PC-3 (cell line): ENCODE measurements at regions not wholly inside any gene's neighbourhood (a gene's known extent, or its start where the extent isn't known, plus 50 kb on each side); places are given as distances from the start of the nearest gene placed in this dataset.
A peak's percentile ranks its signal among the peaks of the same experiment; 100 is the strongest.

Source experiments
- ATAC-seq: fragments of 200-7000 bp; cut with Tn5 transposase; 2 replicates; pipeline ENCODE4 v1.9.1; 2020; ENCODE audit warnings: mild to moderate bottlenecking, moderate library complexity
- BruUV-seq: library from RNA; stranded (reverse); fragments of 400-500 nt; replicated peaks from 2 replicates; lab custom pipeline; 2021; lab: Mats Ljungman, UMichigan
- CTCF ChIA-PET: fragments of 300-600 bp; sonication (Branson Sonifier 250); formaldehyde crosslinking; loops from one replicate; lab custom pipeline; 2022; ENCODE audit warnings: antibody characterized with exemption; lab: Charles Lee
- POLR2A ChIA-PET: fragments of 300-600 bp; sonication (Branson Sonifier 250); formaldehyde crosslinking; loops from one replicate; lab custom pipeline; 2022; ENCODE audit warnings: antibody characterized with exemption; ENCODE audit not compliant: unreplicated experiment; lab: Charles Lee
- DNase-seq: peaks from one replicate; pipeline ENCODE4 v3.0.0-alpha.2; 2015
- H2AFZ ChIP-seq: fragments of 300-600 bp; sonication (generic); 2 replicates; pipeline ENCODE4 v1.6.0; 2016; ENCODE audit warnings: antibody characterized with exemption, low read length
- H3F3A ChIP-seq: fragments of 300-600 bp; sonication (generic); one replicate; pipeline ENCODE4 v1.6.0; 2017; ENCODE audit warnings: antibody characterized with exemption, low read length, control low read depth, mild to moderate bottlenecking; ENCODE audit not compliant: unreplicated experiment
- H3K27ac ChIP-seq: fragments of 300-600 bp; sonication (generic); 2 replicates; pipeline ENCODE4 v1.5.1; 2016; ENCODE audit warnings: mild to moderate bottlenecking, low read length
- H3K27me3 ChIP-seq: fragments of 300-600 bp; sonication (generic); 2 replicates; pipeline ENCODE4 v1.6.1; 2016; ENCODE audit warnings: low read length, mixed read lengths
- H3K36me3 ChIP-seq: fragments of 300-600 bp; sonication (generic); 2 replicates; pipeline ENCODE4 v1.6.1; 2016; ENCODE audit warnings: low read depth, mixed run types, low read length, mixed read lengths
- H3K4me1 ChIP-seq: fragments of 300-600 bp; sonication (generic); 2 replicates; pipeline ENCODE4 v1.5.1; 2016; ENCODE audit warnings: low read length; ENCODE audit not compliant: insufficient read depth
- H3K4me2 ChIP-seq: fragments of 300-600 bp; sonication (generic); 2 replicates; pipeline ENCODE4 v1.6.0; 2016; ENCODE audit warnings: low read length
- H3K4me3 ChIP-seq: fragments of 300-600 bp; sonication (generic); 2 replicates; pipeline ENCODE4 v1.5.1; 2016; ENCODE audit warnings: mild to moderate bottlenecking, low read length, mixed read lengths
- H3K79me2 ChIP-seq: fragments of 300-600 bp; sonication (generic); 2 replicates; pipeline ENCODE4 v1.6.1; 2017; ENCODE audit warnings: low read length, mixed read lengths
- H3K9ac ChIP-seq: fragments of 300-600 bp; sonication (generic); 2 replicates; pipeline ENCODE4 v1.6.0; 2016; ENCODE audit warnings: mild to moderate bottlenecking, low read length
- H3K9me2 ChIP-seq: fragments of 300-600 bp; sonication (generic); replicated peaks from 2 replicates; pipeline ENCODE4 v1.6.1; 2016; ENCODE audit warnings: mixed run types, low read length, mixed read lengths
- H3K9me3 ChIP-seq: fragments of 300-600 bp; sonication (generic); 2 replicates; pipeline ENCODE4 v1.6.1; 2016; ENCODE audit warnings: low read length, mixed read lengths
- H4K20me1 ChIP-seq: fragments of 300-600 bp; sonication (generic); 2 replicates; pipeline ENCODE4 v1.6.1; 2016; ENCODE audit warnings: low read length, mixed read lengths
- EZH2 ChIP-seq: fragments of 300-600 bp; sonication (generic); IDR thresholded peaks from one replicate; pipeline ENCODE4 v1.6.1; 2017; ENCODE audit warnings: antibody characterized with exemption, mild to moderate bottlenecking, low read length; ENCODE audit not compliant: unreplicated experiment
- EZH2phosphoT487 ChIP-seq: fragments of 300-600 bp; sonication (generic); IDR thresholded peaks from 2 replicates; pipeline ENCODE4 v1.6.1; 2018; ENCODE audit warnings: mild to moderate bottlenecking, antibody characterized with exemption, low read length, borderline replicate concordance
- intact Hi-C: fragments of 100-400 bp; cut with micrococcal nuclease; formaldehyde crosslinking; loops from 2 replicates; pipeline ENCODE4 v1.9.0; 2023
- TF ChIP-seq, protein P1 (sequence below): fragments of 300-600 bp; sonication (generic); conservative IDR thresholded peaks from 2 replicates; pipeline ENCODE4 v1.5.1; 2017; ENCODE audit warnings: antibody characterized with exemption, low read depth, mild to moderate bottlenecking, low read length

DNA sequence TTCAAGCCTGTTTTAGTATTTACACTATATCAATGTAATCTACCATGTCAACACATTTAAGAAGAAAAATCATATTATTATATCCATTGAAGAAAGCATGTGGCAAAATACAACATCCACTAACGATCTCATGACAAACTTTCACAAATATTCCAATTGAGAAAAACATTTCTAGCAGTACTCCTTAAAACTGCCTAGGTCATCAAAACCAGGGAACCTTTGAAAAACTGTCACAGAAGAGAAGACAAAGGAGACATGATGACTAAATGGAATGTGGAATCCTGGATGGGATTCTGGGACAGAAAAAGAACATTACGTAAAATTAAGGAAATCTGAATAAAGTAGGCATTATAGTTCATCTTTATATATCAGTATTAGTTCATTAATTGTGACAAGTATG lies 1091.3 kb upstream of the CDH6 start:
- peaks cover 6% of the 10 kb centered on the region for H3F3A ChIP-seq
- intact Hi-C loops: loop anchor here (5.0 to 10.0 kb wide), 2 partner anchors 220 to 253 kb away; no protein-coding TSS in a partner anchor
- peak overlapping the region; percentile 72 for H3K9ac ChIP-seq
- no peak overlapping the region for H2AFZ ChIP-seq
- no peak for TF ChIP-seq EZH2phosphoT487
- TF ChIP-seq EZH2: no peak
- TF ChIP-seq, protein P1, sequence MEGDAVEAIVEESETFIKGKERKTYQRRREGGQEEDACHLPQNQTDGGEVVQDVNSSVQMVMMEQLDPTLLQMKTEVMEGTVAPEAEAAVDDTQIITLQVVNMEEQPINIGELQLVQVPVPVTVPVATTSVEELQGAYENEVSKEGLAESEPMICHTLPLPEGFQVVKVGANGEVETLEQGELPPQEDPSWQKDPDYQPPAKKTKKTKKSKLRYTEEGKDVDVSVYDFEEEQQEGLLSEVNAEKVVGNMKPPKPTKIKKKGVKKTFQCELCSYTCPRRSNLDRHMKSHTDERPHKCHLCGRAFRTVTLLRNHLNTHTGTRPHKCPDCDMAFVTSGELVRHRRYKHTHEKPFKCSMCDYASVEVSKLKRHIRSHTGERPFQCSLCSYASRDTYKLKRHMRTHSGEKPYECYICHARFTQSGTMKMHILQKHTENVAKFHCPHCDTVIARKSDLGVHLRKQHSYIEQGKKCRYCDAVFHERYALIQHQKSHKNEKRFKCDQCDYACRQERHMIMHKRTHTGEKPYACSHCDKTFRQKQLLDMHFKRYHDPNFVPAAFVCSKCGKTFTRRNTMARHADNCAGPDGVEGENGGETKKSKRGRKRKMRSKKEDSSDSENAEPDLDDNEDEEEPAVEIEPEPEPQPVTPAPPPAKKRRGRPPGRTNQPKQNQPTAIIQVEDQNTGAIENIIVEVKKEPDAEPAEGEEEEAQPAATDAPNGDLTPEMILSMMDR: no peak
- no TSS peak for BruUV-seq
- H3K4me1 ChIP-seq: peaks cover 67% of the 10 kb centered on the region
- no peak overlapping the region for H3K4me3 ChIP-seq
- peak overlapping the region; percentile 93 for H3K27ac ChIP-seq
- H3K4me2 ChIP-seq: peak overlapping the region; percentile 68; the same call in 1 of the 2 replicates
- ChIA-PET CTCF (interaction anchor here (0.6 kb wide), 1 partner anchor 321 kb away, joined by 3 read pairs; no protein-coding TSS in a partner anchor), POLR2A (no interaction called here)
- no peaks in the 10 kb centered on the region for H3K9me3 ChIP-seq
- H3K79me2 ChIP-seq: no peaks in the 10 kb centered on the region
- no peaks in the 10 kb centered on the region for H3K9me2 ChIP-seq
- no peaks in the 10 kb centered on the region for H3K27me3 ChIP-seq
- no peaks in the 10 kb centered on the region; the same call in 1 of the 2 replicates for H3K36me3 ChIP-seq
- no peaks in the 10 kb centered on the region for H4K20me1 ChIP-seq
- DNase-seq (no peak), ATAC-seq (no peak)

DNA sequence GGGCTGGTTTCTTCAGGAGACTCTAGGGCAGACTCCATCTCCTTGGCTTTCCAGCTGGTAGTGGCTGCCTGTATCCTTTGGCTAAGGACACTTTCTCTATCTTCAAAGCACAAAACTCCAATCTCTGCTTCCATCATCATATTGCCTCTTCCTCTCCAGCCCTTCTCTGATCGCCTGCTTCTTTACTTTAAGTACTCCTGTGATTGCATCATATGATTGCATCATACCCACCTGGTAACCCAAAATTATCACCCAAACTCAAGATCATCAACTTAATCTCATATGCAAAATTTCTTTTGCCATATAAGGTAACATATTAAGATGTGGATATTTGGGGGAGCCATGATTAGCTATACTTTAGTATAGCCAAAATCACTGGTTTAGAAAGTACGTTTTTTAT lies 1092.6 kb upstream of the CDH6 start:
- Histone ChIP-seq H3K9me3 (no peaks in the 10 kb centered on the region), H3K27ac (peak overlapping the region; percentile 96), H3K9me2 (no peaks in the 10 kb centered on the region), H3K4me2 (0 out of 2 replicates have a peak overlapping the region, but pooled peaks have one; percentile 64), H3K4me1 (peaks cover 67% of the 10 kb centered on the region), H3K27me3 (no peaks in the 10 kb centered on the region), H3F3A (peaks cover 6% of the 10 kb centered on the region), H3K79me2 (no peaks in the 10 kb centered on the region), H3K36me3 (no peaks in the 10 kb centered on the region; the same call in 1 of the 2 replicates), H4K20me1 (no peaks in the 10 kb centered on the region), H2AFZ (peak overlapping the region; percentile 61), H3K9ac (peak overlapping the region; percentile 80), H3K4me3 (no peak overlapping the region)
- no TSS peak for BruUV-seq
- ChIA-PET CTCF (no interaction called here), POLR2A (no interaction called here)
- no peak for ATAC-seq
- DNase-seq: no peak
- intact Hi-C loops: loop anchor here (5.0 to 10.0 kb wide), 2 partner anchors 221 to 254 kb away; no protein-coding TSS in a partner anchor
- no peak for TF ChIP-seq EZH2
- TF ChIP-seq, protein P1: no peak
- TF ChIP-seq EZH2phosphoT487: no peak

DNA sequence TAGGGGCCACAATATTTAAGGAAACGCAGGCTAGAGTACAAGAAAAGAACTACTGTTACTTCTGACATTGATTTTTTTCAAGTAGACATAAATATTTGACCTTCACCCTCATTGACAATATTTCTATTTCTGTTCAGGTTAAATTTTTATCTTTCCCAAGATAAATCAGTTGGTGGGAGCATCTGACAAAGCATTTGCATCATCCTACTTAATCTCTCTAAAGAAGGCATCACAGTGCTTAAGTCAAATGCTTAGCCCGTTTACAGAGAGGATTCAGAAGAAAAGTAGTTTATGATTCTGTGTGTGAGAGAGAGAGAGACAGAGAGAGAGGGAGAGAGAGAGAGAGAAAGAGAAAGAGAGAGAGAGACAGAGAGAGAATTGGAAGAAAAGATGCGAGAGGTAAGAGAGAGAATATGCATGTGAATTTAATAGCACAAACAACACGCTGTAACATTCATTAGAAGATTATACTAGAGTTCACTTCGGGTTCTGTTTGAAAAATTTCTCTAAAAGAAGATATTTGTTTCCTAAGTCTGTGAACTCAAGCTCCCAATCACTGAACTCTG lies 1093.3 kb upstream of the CDH6 start:
- H3K9ac ChIP-seq: peak overlapping the region; percentile 80
- peak; percentile 10; the same call in 1 of the 2 replicates for ATAC-seq
- peaks cover 6% of the 10 kb centered on the region for H3F3A ChIP-seq
- peak overlapping the region; percentile 96 for H3K27ac ChIP-seq
- no peak for DNase-seq
- ChIA-PET CTCF (interaction anchor here (0.6 kb wide), 1 partner anchor 60 kb away, joined by 4 read pairs; no protein-coding TSS in a partner anchor), POLR2A (no interaction called here)
- peak overlapping the region; percentile 61 for H2AFZ ChIP-seq
- no peaks in the 10 kb centered on the region for H3K79me2 ChIP-seq
- H4K20me1 ChIP-seq: no peaks in the 10 kb centered on the region
- peak overlapping the region; percentile 7; the same call in 1 of the 2 replicates for H3K4me3 ChIP-seq
- peak overlapping the region; percentile 64 for H3K4me2 ChIP-seq
- H3K9me2 ChIP-seq: no peaks in the 10 kb centered on the region
- no peaks in the 10 kb centered on the region; the same call in 1 of the 2 replicates for H3K36me3 ChIP-seq
- H3K27me3 ChIP-seq: no peaks in the 10 kb centered on the region
- TF ChIP-seq EZH2: no peak
- TF ChIP-seq, protein P1: no peak
- no peak for TF ChIP-seq EZH2phosphoT487
- peaks cover 62% of the 10 kb centered on the region for H3K4me1 ChIP-seq
- intact Hi-C loops: loop anchor here (5.0 to 10.0 kb wide), 2 partner anchors 222 to 255 kb away; no protein-coding TSS in a partner anchor
- H3K9me3 ChIP-seq: no peaks in the 10 kb centered on the region
- BruUV-seq: no TSS peak
